Muscle of back (tissue), 3 donors: ENCODE measurements at regions not wholly inside any gene's neighbourhood (a gene's known extent, or its start where the extent isn't known, plus 50 kb on each side); places are given as distances from the start of the nearest gene placed in this dataset.
"Not testable (repeated sequence)": the region's sequence is repeated elsewhere in the genome, so short reads cannot be mapped to it uniquely, and the experiment has no call there.

Experiments
- DNase-seq, 3 donors: peaks; one replicate each; pipeline versions ENCODE4 v3.0.0 to v3.0.0-alpha.2; 2013

GRCh38 chr7:68691261-68692216 is 906.7 kb upstream of the AUTS2 start:
- DNase-seq: peak in 1 of 3 donors; percentile 96

GRCh38 chr7:68692511-68692910 is 905.8 kb upstream of the AUTS2 start:
- no peak for DNase-seq

GRCh38 chr7:68694656-68695055 is 903.6 kb upstream of the AUTS2 start:
- no peak for DNase-seq

- DNase-seq: peak in 2 of 3 donors; percentile 73 to 74
These were observed 900.4 kb upstream of the AUTS2 start for GRCh38 chr7:68697796-68698280.

DNA sequence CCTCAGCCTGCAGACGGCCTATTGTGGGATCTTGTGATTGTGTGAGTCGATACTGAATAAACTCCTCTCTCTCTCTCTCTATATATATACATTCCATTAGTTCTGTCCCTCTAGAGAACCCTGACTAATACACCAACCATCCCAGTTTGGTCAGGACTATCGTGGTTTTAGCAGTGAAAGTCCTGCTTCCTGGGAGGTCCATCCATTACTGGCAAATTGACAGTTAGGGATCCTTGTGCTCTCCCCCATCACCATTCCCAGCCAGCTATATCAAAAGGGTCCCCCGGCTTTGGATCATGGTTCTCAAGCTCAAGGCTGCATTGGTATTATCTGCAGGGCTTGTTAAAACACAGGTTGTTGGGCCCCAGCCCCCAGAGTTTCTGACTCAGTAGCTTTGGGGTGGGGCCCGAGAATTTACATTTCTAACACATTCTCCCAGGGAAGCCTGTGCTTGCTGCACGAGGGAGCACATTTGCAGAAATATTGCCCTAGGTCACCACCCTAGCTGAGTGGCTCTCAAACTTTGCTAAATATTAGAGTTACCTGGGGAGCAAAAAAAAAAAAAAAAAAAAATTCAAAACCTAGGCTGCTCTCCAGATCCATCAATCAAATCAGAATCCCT is 899.1 kb upstream of the AUTS2 start:
- DNase-seq: peak in 1 of 3 donors; percentile 98

DNA sequence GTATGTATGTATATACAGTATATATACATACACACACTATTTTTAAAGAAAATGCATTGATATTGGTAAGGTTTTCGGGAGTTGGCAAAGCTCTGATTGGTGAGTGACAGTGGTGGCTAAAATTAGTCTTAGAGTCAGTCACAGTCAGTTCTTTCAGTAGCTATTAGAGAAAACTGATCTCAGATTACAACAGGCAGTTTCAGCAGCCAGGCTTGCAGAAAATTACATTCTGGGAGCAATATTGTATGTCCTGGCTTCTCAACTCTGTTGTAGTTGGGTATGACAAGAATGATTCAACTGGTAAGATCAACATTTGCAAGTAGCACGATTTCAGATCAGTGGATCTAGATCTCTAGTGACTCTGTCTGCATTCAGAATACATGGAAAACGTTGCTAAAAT is 897.9 kb upstream of the AUTS2 start:
- DNase-seq: peak in 1 of 3 donors; percentile 65

DNA sequence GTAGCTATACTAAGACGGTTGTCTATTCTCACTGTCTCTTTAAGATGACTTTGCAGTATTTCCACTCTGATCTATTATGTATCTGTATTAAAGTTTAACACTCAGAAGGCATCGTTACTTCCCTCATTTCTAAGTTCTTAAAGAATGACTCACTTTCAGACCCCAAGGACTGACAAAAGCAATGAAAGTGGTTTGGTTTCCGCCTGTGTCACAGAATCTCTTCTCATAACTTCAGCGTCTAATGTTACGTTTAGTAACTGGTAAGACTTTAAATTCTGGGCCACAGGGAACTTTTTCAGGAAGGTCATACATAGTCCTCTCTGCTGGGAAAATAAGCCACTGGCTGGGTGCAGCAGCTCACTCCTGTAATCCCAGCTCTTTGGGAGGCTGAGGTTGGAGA is 892.0 kb upstream of the AUTS2 start:
- DNase-seq: peak in 1 of 3 donors; percentile 96

- no peak for DNase-seq
These were observed 891.1 kb upstream of the AUTS2 start for GRCh38 chr7:68707159-68707558.

DNA sequence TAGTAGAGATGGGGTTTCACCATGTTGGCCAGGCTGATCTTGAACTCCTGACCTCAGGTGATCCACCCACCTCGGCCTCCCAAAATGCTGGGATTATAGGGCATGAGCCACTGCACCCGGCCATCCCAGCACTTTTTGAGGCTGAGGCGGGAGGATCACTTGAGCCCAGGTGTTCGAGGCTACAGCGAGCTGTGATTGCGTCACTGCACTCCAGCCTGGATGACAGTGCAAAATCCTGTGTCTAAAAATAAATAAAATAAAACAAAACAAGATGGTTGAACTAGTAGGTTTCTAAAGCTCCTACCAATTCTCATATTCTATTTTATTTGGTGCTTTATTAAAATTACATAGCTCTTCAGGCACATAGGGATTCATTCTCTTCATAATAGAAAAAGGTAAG is 890.3 kb upstream of the AUTS2 start:
- DNase-seq: no peak

GRCh38 chr7:68712956-68713495 is 885.2 kb upstream of the AUTS2 start:
- no peak for DNase-seq

- DNase-seq: not testable (repeated sequence)
These were observed 884.1 kb upstream of the AUTS2 start for GRCh38 chr7:68714135-68714534.

- DNase-seq: no peak
These were observed 882.4 kb upstream of the AUTS2 start for GRCh38 chr7:68715907-68716306.

GRCh38 chr7:68717176-68717575 is 881.1 kb upstream of the AUTS2 start:
- DNase-seq: no peak

- DNase-seq: peak in 2 of 3 donors; percentile 46 to 56
These were observed 880.2 kb upstream of the AUTS2 start for GRCh38 chr7:68718097-68718551.

GRCh38 chr7:68720697-68721096 is 877.6 kb upstream of the AUTS2 start:
- DNase-seq: no peak

GRCh38 chr7:68722044-68722443 is 876.2 kb upstream of the AUTS2 start:
- DNase-seq: no peak

- no peak for DNase-seq
These were observed 873.3 kb upstream of the AUTS2 start for GRCh38 chr7:68724965-68725364.

DNA sequence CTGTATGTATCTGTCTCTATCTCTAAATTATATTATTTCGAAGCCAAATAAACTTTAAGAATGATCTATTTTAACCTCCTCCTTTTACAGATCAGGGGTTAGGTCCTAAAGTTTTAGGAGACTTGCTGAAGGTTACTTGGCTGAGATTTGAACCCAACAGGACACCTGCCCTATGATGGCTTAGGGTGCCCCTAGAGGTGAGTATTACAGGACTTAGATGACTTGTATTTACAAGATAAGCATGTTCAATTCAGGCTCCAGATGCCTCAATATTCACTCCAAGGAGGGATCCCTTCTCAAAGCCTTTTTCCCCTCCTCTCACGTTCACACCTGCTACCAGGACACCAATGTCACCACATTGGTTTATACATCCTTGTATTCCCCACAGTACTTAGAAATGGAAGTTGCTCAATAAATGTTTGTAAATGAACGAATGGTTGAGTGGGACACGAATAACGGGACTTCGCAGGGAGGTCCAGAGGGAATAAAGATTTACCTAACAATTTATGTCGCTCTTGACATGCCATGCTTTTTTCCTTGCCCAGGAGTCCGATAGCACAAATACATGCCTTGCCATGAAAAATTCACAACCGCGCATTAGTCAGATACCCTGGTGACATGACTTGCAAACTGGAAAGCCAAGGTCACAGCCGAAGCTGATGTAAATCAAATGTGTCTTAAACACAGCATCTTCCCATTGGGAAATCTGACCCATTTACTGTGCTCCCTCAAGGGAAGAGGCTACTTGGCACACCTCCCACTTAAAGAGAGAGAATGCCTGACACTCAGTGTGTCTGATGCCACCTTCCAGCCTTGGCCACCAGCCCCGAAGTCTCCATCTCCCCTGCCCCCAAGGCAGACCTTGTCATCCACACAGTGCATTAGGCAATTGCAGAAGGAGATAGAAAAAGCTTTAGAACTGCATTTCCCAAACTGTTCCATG is 872.2 kb upstream of the AUTS2 start:
- no peak for DNase-seq

DNA sequence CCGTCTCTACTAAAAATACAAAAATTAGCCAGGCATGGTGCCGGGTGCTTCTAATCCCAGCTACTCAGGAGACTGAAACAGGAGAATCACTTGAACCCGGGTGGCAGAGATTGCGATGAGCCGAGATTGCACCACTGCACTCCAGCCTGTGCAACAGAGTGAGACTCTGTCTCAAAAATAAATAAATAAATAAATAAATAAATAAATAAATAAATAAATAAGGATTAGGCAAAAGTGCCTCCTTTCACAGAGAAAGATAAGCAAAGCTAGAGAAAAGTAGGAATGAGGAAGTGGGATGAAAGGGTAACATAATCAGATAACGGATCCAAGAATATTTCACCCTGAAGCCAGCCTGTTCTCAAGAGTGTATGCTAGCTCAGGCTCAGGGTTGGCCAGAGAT is 869.6 kb upstream of the AUTS2 start:
- not testable (repeated sequence) for DNase-seq

- no peak for DNase-seq
These were observed 868.9 kb upstream of the AUTS2 start for GRCh38 chr7:68729371-68729770.

- no peak for DNase-seq
These were observed 868.1 kb upstream of the AUTS2 start for GRCh38 chr7:68730194-68730593.
